ENCODE measurements at regions not wholly inside any gene's neighbourhood (a gene's known extent, or its start where the extent isn't known, plus 50 kb on each side); places are given as distances from the start of the nearest gene placed in this dataset.

DNA sequence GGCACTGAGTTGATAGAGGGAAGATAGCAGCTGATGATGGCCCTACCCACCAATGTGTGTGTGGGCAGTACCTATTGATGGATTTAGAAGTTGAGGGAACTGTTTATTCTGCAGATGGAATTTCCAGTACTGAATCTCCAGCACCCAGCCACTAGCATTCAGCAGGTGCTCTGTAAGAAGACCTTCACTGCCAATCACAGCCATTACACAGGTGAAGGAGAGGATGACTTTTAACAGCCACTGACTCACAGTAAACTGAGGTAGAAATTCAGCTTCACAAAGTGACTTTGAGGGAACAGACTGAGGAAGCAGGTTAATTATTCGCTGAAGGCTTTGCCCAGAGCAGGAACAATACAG lies 107.8 kb downstream of the GGTLC2 start (continued):
- TF ChIP-seq NCOA5 (CRISPR knock-in tag; IDR thresholded peaks at IDR 0.05) (no peak), ZNF720 (CRISPR knock-in tag; IDR thresholded peaks at IDR 0.05) (no peak), ZNF260 (CRISPR knock-in tag; IDR thresholded peaks at IDR 0.05; ENCODE audit: borderline replicate concordance, low read depth) (no peak), HIVEP1 (CRISPR knock-in tag; IDR thresholded peaks at IDR 0.05) (no peak), HMG20B (CRISPR knock-in tag; conservative IDR thresholded peaks at IDR 0.05) (no peak), TAF1 (CRISPR knock-in tag; IDR thresholded peaks at IDR 0.05) (no peak), ZNF790 (CRISPR knock-in tag; IDR thresholded peaks at IDR 0.05; ENCODE audit: borderline replicate concordance) (no peak)
- TF ChIP-seq, protein P1, sequence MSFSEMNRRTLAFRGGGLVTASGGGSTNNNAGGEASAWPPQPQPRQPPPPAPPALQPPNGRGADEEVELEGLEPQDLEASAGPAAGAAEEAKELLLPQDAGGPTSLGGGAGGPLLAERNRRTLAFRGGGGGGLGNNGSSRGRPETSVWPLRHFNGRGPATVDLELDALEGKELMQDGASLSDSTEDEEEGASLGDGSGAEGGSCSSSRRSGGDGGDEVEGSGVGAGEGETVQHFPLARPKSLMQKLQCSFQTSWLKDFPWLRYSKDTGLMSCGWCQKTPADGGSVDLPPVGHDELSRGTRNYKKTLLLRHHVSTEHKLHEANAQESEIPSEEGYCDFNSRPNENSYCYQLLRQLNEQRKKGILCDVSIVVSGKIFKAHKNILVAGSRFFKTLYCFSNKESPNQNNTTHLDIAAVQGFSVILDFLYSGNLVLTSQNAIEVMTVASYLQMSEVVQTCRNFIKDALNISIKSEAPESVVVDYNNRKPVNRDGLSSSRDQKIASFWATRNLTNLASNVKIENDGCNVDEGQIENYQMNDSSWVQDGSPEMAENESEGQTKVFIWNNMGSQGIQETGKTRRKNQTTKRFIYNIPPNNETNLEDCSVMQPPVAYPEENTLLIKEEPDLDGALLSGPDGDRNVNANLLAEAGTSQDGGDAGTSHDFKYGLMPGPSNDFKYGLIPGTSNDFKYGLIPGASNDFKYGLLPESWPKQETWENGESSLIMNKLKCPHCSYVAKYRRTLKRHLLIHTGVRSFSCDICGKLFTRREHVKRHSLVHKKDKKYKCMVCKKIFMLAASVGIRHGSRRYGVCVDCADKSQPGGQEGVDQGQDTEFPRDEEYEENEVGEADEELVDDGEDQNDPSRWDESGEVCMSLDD (CRISPR knock-in tag; IDR thresholded peaks at IDR 0.05; ENCODE audit: borderline replicate concordance) = no peak
- TF ChIP-seq, protein P2, sequence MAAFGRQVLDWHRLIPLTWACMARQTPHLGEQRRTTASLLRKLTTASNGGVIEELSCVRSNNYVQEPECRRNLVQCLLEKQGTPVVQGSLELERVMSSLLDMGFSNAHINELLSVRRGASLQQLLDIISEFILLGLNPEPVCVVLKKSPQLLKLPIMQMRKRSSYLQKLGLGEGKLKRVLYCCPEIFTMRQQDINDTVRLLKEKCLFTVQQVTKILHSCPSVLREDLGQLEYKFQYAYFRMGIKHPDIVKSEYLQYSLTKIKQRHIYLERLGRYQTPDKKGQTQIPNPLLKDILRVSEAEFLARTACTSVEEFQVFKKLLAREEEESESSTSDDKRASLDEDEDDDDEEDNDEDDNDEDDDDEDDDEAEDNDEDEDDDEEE (CRISPR knock-in tag; IDR thresholded peaks at IDR 0.05) = no peak
- TF ChIP-seq, protein P3, sequence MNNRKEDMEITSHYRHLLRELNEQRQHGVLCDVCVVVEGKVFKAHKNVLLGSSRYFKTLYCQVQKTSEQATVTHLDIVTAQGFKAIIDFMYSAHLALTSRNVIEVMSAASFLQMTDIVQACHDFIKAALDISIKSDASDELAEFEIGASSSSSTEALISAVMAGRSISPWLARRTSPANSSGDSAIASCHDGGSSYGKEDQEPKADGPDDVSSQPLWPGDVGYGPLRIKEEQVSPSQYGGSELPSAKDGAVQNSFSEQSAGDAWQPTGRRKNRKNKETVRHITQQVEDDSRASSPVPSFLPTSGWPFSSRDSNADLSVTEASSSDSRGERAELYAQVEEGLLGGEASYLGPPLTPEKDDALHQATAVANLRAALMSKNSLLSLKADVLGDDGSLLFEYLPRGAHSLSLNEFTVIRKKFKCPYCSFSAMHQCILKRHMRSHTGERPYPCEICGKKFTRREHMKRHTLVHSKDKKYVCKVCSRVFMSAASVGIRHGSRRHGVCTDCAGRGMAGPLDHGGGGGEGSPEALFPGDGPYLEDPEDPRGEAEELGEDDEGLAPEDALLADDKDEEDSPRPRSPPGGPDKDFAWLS (CRISPR knock-in tag; IDR thresholded peaks at IDR 0.05; ENCODE audit: borderline replicate concordance) = no peak

All from HepG2 (cell line).